ENCODE measurements at regions not wholly inside any gene's neighbourhood (a gene's known extent, or its start where the extent isn't known, plus 50 kb on each side); places are given as distances from the start of the nearest gene placed in this dataset.

GRCh38 chr13:99819967-99820366 is 151.6 kb downstream of the ZIC5 start:
- DNase-seq, result no peak

GRCh38 chr13:99816321-99816720 is 155.2 kb downstream of the ZIC5 start:
- DNase-seq, result no peak

- no peak for DNase-seq
Measured at GRCh38 chr13:99813336-99814095, 158.1 kb downstream of the ZIC5 start.

- no peak for DNase-seq
Measured at GRCh38 chr13:99812625-99813024, 158.9 kb downstream of the ZIC5 start.

- DNase-seq, result no peak
Measured at GRCh38 chr13:99811067-99811700, 160.4 kb downstream of the ZIC5 start.

- no peak for DNase-seq
Measured at GRCh38 chr13:99809926-99810325, 161.6 kb downstream of the ZIC5 start.

GRCh38 chr13:99809496-99809895 is 162.1 kb downstream of the ZIC5 start:
- no peak for DNase-seq

GRCh38 chr13:99808786-99809185 is 162.8 kb downstream of the ZIC5 start:
- no peak for DNase-seq

GRCh38 chr13:99806671-99807070 is 164.9 kb downstream of the ZIC5 start:
- no peak for DNase-seq

GRCh38 chr13:99805361-99805760 is 166.2 kb downstream of the ZIC5 start:
- DNase-seq, result no peak

GRCh38 chr13:99803141-99803540 is 168.4 kb downstream of the ZIC5 start:
- no peak for DNase-seq

- DNase-seq, result no peak
Measured at GRCh38 chr13:99802416-99802815, 169.2 kb downstream of the ZIC5 start.

- DNase-seq, result no peak
Measured at GRCh38 chr13:99800951-99801350, 170.6 kb downstream of the ZIC5 start.

GRCh38 chr13:99800011-99800410 is 171.6 kb downstream of the ZIC5 start:
- DNase-seq, result no peak

GRCh38 chr13:99798756-99799155 is 172.8 kb downstream of the ZIC5 start:
- no peak for DNase-seq

GRCh38 chr13:99797691-99798090 is 173.9 kb downstream of the ZIC5 start:
- DNase-seq, result no peak

GRCh38 chr13:99796175-99796819 is 175.3 kb downstream of the ZIC5 start:
- no peak for DNase-seq

GRCh38 chr13:99792079-99792921 is 179.3 kb downstream of the ZIC5 start:
- DNase-seq, result no peak

- no peak for DNase-seq
Measured at GRCh38 chr13:99782669-99783068, 188.9 kb downstream of the ZIC5 start.

GRCh38 chr13:99778500-99778899 is 193.1 kb downstream of the ZIC5 start:
- no peak for DNase-seq

GRCh38 chr13:99777873-99778272 is 193.7 kb downstream of the ZIC5 start:
- no peak for DNase-seq

GRCh38 chr13:99774644-99775043 is 196.9 kb downstream of the ZIC5 start:
- no peak for DNase-seq

- no peak for DNase-seq
Measured at GRCh38 chr13:99768986-99769385, 202.6 kb downstream of the ZIC5 start.

All from CD4-positive, alpha-beta T cell treated with Interleukin-15 for 1 hour (primary cell).